ENCODE measurements at regions not wholly inside any gene's neighbourhood (a gene's known extent, or its start where the extent isn't known, plus 50 kb on each side); places are given as distances from the start of the nearest gene placed in this dataset.

DNA sequence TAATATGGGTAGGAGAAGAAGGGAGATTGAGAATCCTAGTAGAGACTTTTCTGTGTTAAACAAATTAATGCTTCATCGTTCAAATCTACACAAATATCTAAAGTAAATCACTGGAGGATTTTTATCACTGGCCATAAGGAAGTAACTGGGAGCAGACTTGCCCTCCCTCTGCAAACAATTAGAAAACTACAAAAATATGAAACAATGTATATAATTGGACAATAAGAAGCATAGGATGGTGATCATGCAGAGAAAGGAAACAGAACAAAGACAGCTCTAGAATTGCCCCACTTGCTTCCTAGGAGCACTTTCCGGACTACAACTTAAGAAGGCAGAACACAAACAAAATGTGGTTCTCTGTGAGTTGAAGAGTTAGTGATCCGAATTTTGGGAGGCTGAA is 452.7 kb upstream of the KLHL29 start:
- no peaks in the 10 kb centered on the region for H3K27me3 ChIP-seq (ENCODE audit: control insufficient read depth, insufficient read depth, low read length)
- H3K36me3 ChIP-seq (ENCODE audit: control insufficient read depth, insufficient read depth, low read length): no peaks in the 10 kb centered on the region
- H3K4me2 ChIP-seq (ENCODE audit: low read length): no peak overlapping the region
- no peak overlapping the region for H3K27ac ChIP-seq
- no peaks in the 10 kb centered on the region for H3K79me2 ChIP-seq
- H3K4me1 ChIP-seq: no peaks in the 10 kb centered on the region
- H2AFZ ChIP-seq: no peak overlapping the region
- no peaks in the 10 kb centered on the region for H3K9me3 ChIP-seq (ENCODE audit: control insufficient read depth, low read length)
- H3K9ac ChIP-seq: no peak overlapping the region
- TF ChIP-seq, protein P1, sequence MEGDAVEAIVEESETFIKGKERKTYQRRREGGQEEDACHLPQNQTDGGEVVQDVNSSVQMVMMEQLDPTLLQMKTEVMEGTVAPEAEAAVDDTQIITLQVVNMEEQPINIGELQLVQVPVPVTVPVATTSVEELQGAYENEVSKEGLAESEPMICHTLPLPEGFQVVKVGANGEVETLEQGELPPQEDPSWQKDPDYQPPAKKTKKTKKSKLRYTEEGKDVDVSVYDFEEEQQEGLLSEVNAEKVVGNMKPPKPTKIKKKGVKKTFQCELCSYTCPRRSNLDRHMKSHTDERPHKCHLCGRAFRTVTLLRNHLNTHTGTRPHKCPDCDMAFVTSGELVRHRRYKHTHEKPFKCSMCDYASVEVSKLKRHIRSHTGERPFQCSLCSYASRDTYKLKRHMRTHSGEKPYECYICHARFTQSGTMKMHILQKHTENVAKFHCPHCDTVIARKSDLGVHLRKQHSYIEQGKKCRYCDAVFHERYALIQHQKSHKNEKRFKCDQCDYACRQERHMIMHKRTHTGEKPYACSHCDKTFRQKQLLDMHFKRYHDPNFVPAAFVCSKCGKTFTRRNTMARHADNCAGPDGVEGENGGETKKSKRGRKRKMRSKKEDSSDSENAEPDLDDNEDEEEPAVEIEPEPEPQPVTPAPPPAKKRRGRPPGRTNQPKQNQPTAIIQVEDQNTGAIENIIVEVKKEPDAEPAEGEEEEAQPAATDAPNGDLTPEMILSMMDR (IDR thresholded peaks at IDR 0.05): no peak
- H3K4me3 ChIP-seq (ENCODE audit: low read depth, low read length): no peak overlapping the region

DNA sequence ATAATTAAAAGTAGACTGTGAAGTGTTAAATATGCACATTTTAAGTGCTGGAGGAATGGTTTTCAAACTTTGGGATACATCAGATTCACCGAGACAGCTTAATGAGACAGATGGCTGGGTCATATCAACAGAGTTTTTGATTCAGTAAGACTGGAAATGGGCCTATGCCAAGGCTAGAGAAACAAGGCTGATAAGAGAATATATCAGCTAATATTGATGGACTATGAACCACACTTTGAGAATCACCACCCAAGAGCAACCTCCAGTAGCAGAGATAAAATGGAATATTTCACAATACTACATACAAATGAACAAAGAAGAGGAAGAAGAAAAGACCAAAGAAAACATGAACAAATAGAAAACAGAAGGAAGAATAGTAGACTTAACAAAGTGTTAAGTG is 450.2 kb upstream of the KLHL29 start:
- Histone ChIP-seq H3K4me1 (no peaks in the 10 kb centered on the region), H2AFZ (no peak overlapping the region), H3K79me2 (no peaks in the 10 kb centered on the region), H3K9me3 (ENCODE audit: control insufficient read depth, low read length) (no peaks in the 10 kb centered on the region), H3K36me3 (ENCODE audit: control insufficient read depth, insufficient read depth, low read length) (no peaks in the 10 kb centered on the region), H3K9ac (no peak overlapping the region), H3K27me3 (ENCODE audit: control insufficient read depth, insufficient read depth, low read length) (no peaks in the 10 kb centered on the region), H3K4me2 (ENCODE audit: low read length) (no peak overlapping the region), H3K27ac (no peak overlapping the region), H3K4me3 (ENCODE audit: low read depth, low read length) (no peak overlapping the region)
- TF ChIP-seq, protein P1 (IDR thresholded peaks at IDR 0.05): no peak

DNA sequence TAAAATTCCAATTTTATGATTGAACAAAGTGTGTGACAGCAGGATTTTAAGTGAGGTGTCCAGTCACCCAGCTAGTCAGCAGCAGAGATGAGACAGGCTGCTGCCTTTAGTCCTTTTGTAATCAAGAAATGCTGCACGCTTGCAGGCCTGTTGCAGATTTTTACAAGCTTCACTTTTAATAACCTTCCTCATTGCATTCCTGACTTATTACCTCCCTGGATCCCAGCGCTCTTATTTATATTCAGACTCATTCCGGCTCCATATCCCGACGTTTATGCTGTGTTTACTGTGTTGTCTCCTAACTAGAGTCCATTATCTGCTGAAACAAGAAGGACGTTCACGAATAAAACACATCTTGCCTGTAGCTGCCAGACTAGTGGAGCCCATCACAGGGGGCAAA is 442.5 kb upstream of the KLHL29 start:
- Histone ChIP-seq H2AFZ (no peak overlapping the region), H3K4me1 (no peaks in the 10 kb centered on the region), H3K27me3 (ENCODE audit: control insufficient read depth, insufficient read depth, low read length) (no peaks in the 10 kb centered on the region), H3K36me3 (ENCODE audit: control insufficient read depth, insufficient read depth, low read length) (no peaks in the 10 kb centered on the region), H3K9ac (no peak overlapping the region), H3K79me2 (no peaks in the 10 kb centered on the region), H3K4me2 (ENCODE audit: low read length) (no peak overlapping the region), H3K9me3 (ENCODE audit: control insufficient read depth, low read length) (no peaks in the 10 kb centered on the region), H3K27ac (no peak overlapping the region), H3K4me3 (ENCODE audit: low read depth, low read length) (no peak overlapping the region)
- TF ChIP-seq, protein P1 (IDR thresholded peaks at IDR 0.05): no peak

DNA sequence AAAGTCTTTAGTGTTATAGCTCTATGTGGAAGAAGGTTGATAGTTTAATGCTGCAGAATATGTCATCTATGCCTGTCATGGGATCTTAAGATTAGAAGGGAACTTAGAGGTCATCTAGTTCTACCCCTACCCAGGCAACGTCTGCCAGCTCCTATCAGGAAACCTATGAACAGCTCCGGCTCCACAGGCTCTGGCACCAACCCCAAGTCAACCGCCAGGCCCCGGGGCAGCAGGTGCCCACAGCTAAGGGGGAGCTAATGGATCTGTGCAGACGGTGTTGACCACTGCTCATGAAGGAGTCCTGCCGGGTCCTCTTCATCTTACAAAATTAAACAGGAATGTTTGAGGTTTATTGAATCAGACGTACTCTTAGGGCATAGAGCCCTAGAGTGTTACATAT is 440.8 kb upstream of the KLHL29 start:
- no peak overlapping the region for H2AFZ ChIP-seq
- no peaks in the 10 kb centered on the region for H3K79me2 ChIP-seq
- no peak overlapping the region for H3K9ac ChIP-seq
- no peak overlapping the region for H3K27ac ChIP-seq
- H3K4me1 ChIP-seq: no peaks in the 10 kb centered on the region
- H3K9me3 ChIP-seq (ENCODE audit: control insufficient read depth, low read length): no peaks in the 10 kb centered on the region
- no peaks in the 10 kb centered on the region for H3K27me3 ChIP-seq (ENCODE audit: control insufficient read depth, insufficient read depth, low read length)
- TF ChIP-seq, protein P1 (IDR thresholded peaks at IDR 0.05): no peak
- H3K36me3 ChIP-seq (ENCODE audit: control insufficient read depth, insufficient read depth, low read length): no peaks in the 10 kb centered on the region
- no peak overlapping the region for H3K4me2 ChIP-seq (ENCODE audit: low read length)
- no peak overlapping the region for H3K4me3 ChIP-seq (ENCODE audit: low read depth, low read length)

DNA sequence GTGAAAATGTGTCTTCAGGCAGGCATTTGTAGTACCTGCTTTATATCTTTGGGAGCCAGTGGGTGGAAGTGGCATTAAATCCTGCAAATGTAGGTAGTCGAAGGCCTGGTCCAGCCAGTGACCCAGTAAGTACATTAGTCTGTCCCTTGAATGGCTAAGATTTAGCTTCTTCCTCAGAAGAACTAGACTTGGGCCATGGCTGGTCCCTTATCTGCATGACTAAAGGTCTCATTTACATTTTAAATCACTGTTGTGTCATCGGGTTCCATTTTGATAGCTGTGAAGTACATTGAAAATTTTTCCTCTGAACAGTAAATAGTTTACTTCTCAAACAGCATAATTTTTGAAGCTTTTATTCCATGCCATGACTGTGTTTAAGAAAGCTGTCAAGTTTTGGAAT is 438.4 kb upstream of the KLHL29 start:
- Histone ChIP-seq H3K79me2 (no peaks in the 10 kb centered on the region), H3K27ac (no peak overlapping the region), H3K36me3 (ENCODE audit: control insufficient read depth, insufficient read depth, low read length) (no peaks in the 10 kb centered on the region), H3K4me3 (ENCODE audit: low read depth, low read length) (no peak overlapping the region), H2AFZ (no peak overlapping the region), H3K27me3 (ENCODE audit: control insufficient read depth, insufficient read depth, low read length) (no peaks in the 10 kb centered on the region), H3K9me3 (ENCODE audit: control insufficient read depth, low read length) (no peaks in the 10 kb centered on the region), H3K4me2 (ENCODE audit: low read length) (no peak overlapping the region), H3K9ac (no peak overlapping the region), H3K4me1 (no peaks in the 10 kb centered on the region)
- TF ChIP-seq, protein P1 (IDR thresholded peaks at IDR 0.05): no peak

Data from parathyroid adenoma (tissue), 2 donors.